SK-N-SH (cell line): ENCODE measurements at regions not wholly inside any gene's neighbourhood (a gene's known extent, or its start where the extent isn't known, plus 50 kb on each side); places are given as distances from the start of the nearest gene placed in this dataset.

Experiments used
- CTCF ChIA-PET: fragments of 300-600, 350-600 bp; formaldehyde crosslinking; extraction: SDS; loops from one replicate; lab custom pipeline; 2021; lab: Yijun Ruan, JAX
- POLR2A ChIA-PET: fragments of 350-600 bp; sonication (Branson Sonifier 250); formaldehyde crosslinking; extraction: SDS; loops from one replicate; lab custom pipeline; 2020; ENCODE audit warnings: antibody characterized with exemption, inconsistent platforms; lab: Yijun Ruan, JAX
- DNase-seq: peaks from one replicate; pipeline ENCODE4 v3.0.0; 2012
- H2AFZ ChIP-seq: fragments of 200-600 bp; sonication (generic); 2 replicates; pipeline ENCODE4 v1.8.1; 2016; ENCODE audit warnings: antibody characterized with exemption, mild to moderate bottlenecking, low read depth
- H3F3A ChIP-seq: fragments of 200-600 bp; sonication (generic); replicated peaks from 2 replicates; pipeline ENCODE3; 2016; ENCODE audit warnings: antibody characterized with exemption, mild to moderate bottlenecking; ENCODE audit not compliant: insufficient read depth
- H3K27ac ChIP-seq, 2 experiments: fragments of 200-500 bp in 1 of 2; fragments of 200-600 bp in 1 of 2; sonication (Bioruptor generic) in 1 of 2; sonication (generic), shearing (Covaris generic) in 1 of 2; 2 replicates each; pipeline versions ENCODE4 v1.5.1 to v1.6.1; 2014 to 2016; ENCODE audit warnings: low read depth in 2 of 2, inconsistent platforms in 1 of 2, low read length in 1 of 2, mild to moderate bottlenecking in 1 of 2, mixed read lengths in 1 of 2
- H3K27me3 ChIP-seq: fragments of 200-600 bp; sonication (generic), shearing (Covaris generic); 2 replicates; pipeline ENCODE4 v1.6.1; 2016; ENCODE audit warnings: mixed run types; ENCODE audit not compliant: insufficient read depth
- H3K36me3 ChIP-seq, 2 experiments: fragments of 200-500 bp in 1 of 2; fragments of 200-600 bp in 1 of 2; sonication (Bioruptor generic) in 1 of 2; sonication (generic) in 1 of 2; replicated peaks in 1 of 2; 2 replicates each; pipeline versions ENCODE3 to v1.5.1; 2014 to 2016; ENCODE audit warnings: low read length in 1 of 2, mild to moderate bottlenecking in 1 of 2; ENCODE audit not compliant: insufficient read depth in 2 of 2, control insufficient read depth in 1 of 2
- H3K4me1 ChIP-seq, 2 experiments: fragments of 200-500 bp in 1 of 2; fragments of 200-600 bp in 1 of 2; sonication (Bioruptor generic) in 1 of 2; sonication (generic), shearing (Covaris generic) in 1 of 2; 2 replicates each; pipeline versions ENCODE4 v1.5.1 to v1.6.1; 2014 to 2016; ENCODE audit warnings: low read depth in 1 of 2, low read length in 1 of 2, mixed run types in 1 of 2; ENCODE audit not compliant: insufficient read depth in 2 of 2, control insufficient read depth in 1 of 2
- H3K4me2 ChIP-seq: fragments of 200-600 bp; sonication (generic), shearing (Covaris generic); 2 replicates; pipeline ENCODE4 v1.6.1; 2017; ENCODE audit warnings: mixed run types
- H3K4me3 ChIP-seq, 2 experiments: fragments of 200-500 bp in 1 of 2; fragments of 200-600 bp in 1 of 2; sonication (Bioruptor generic) in 1 of 2; sonication (generic), shearing (Covaris generic) in 1 of 2; 2 replicates each; pipeline versions ENCODE4 v1.5.1 to v1.8.1; 2014 to 2016; ENCODE audit warnings: low read depth in 2 of 2, inconsistent platforms in 1 of 2, low read length in 1 of 2, mild to moderate bottlenecking in 1 of 2, mixed read lengths in 1 of 2, moderate library complexity in 1 of 2
- H3K79me2 ChIP-seq: fragments of 200-600 bp; sonication (generic); 2 replicates; pipeline ENCODE4 v1.8.1; 2017; ENCODE audit warnings: mild to moderate bottlenecking; ENCODE audit not compliant: insufficient read depth
- H3K9ac ChIP-seq: fragments of 200-600 bp; sonication (generic); 2 replicates; pipeline ENCODE4 v1.6.1; 2017; ENCODE audit warnings: mixed run types
- H3K9me2 ChIP-seq: fragments of 200-600 bp; sonication (generic); 2 replicates; pipeline ENCODE4 v1.6.1; 2017; ENCODE audit warnings: mixed run types
- H3K9me3 ChIP-seq: fragments of 200-600 bp; sonication (generic); 2 replicates; pipeline ENCODE4 v1.6.1; 2017; ENCODE audit warnings: mixed run types, mild to moderate bottlenecking, moderate library complexity
- H4K20me1 ChIP-seq: fragments of 200-600 bp; sonication (generic); 2 replicates; pipeline ENCODE4 v1.6.1; 2017; ENCODE audit warnings: mild to moderate bottlenecking, mixed run types; ENCODE audit not compliant: insufficient read depth
- CHD2 ChIP-seq: fragments of 150-350 bp; IDR thresholded peaks from 2 replicates; pipeline ENCODE4 v1.6.1; 2018; ENCODE audit warnings: low read length; ENCODE audit not compliant: partially characterized antibody
- FOSL2 ChIP-seq: IDR thresholded peaks from 2 replicates; pipeline ENCODE4 v1.4.0; 2012; ENCODE audit warnings: low read depth, mild to moderate bottlenecking, moderate library complexity, borderline replicate concordance
- FOXJ3 ChIP-seq: sonication (generic); formaldehyde crosslinking; IDR thresholded peaks from 2 replicates; pipeline ENCODE4 v1.5.1; 2020; ENCODE audit warnings: mild to moderate bottlenecking, missing genetic modification reagents
- GABPA ChIP-seq: IDR thresholded peaks from 2 replicates; pipeline ENCODE4 v1.4.0; 2012; ENCODE audit warnings: low read depth, mild to moderate bottlenecking
- GATA2 ChIP-seq: sonication (generic); formaldehyde crosslinking; IDR thresholded peaks from 2 replicates; pipeline ENCODE4 v1.5.0; 2020; ENCODE audit warnings: mild to moderate bottlenecking, missing genetic modification reagents
- IRF3 ChIP-seq: fragments of 150-350 bp; IDR thresholded peaks from 2 replicates; pipeline ENCODE4 v1.6.1; 2016; ENCODE audit warnings: mild to moderate bottlenecking, low read depth, low read length
- MAX ChIP-seq: IDR thresholded peaks from 2 replicates; pipeline ENCODE4 v1.4.0; 2012; ENCODE audit warnings: low read depth
- NRF1 ChIP-seq: IDR thresholded peaks from 2 replicates; pipeline ENCODE4 v1.6.1; 2012; ENCODE audit warnings: low read depth, mild to moderate bottlenecking, low read length
- POLR2AphosphoS5 ChIP-seq: IDR thresholded peaks from 2 replicates; pipeline ENCODE4 v1.6.1; 2012; ENCODE audit warnings: low read depth, low read length
- RAD21 ChIP-seq: IDR thresholded peaks from 2 replicates; pipeline ENCODE4 v1.6.1; 2012; ENCODE audit warnings: mild to moderate bottlenecking, low read length
- REST ChIP-seq: IDR thresholded peaks from 2 replicates; pipeline ENCODE4 v1.6.1; 2012; ENCODE audit warnings: mild to moderate bottlenecking, low read depth, low read length, moderate library complexity
- SIN3A ChIP-seq: IDR thresholded peaks from 2 replicates; pipeline ENCODE4 v1.6.1; 2012; ENCODE audit warnings: low read depth, mild to moderate bottlenecking, low read length, moderate library complexity, borderline replicate concordance
- SMC3 ChIP-seq: IDR thresholded peaks from 2 replicates; pipeline ENCODE4 v1.6.1; 2012; ENCODE audit warnings: low read depth, low read length, improper control_type of control experiment
- TCF12 ChIP-seq: IDR thresholded peaks from 2 replicates; pipeline ENCODE4 v1.4.0; 2012
- YY1 ChIP-seq: IDR thresholded peaks from 2 replicates; pipeline ENCODE4 v1.4.0; 2012; ENCODE audit warnings: low read depth, mild to moderate bottlenecking
- ZBTB33 ChIP-seq: IDR thresholded peaks from 2 replicates; pipeline ENCODE4 v1.4.0; 2012; ENCODE audit warnings: low read depth, borderline replicate concordance
- WGBS: methylation state at CpG from one replicate; pipeline ENCODE4 v1.1.6; 2017; ENCODE audit warnings: low lambda C conversion rate; 5-methylcytosine and 5-hydroxymethylcytosine counted together

- H3F3A ChIP-seq = no peaks in the 10 kb centered on the region
- CTCF ChIA-PET = no interaction called here
- 24% methylated on average over 2 of the region's 2 CpGs for WGBS
- H3K9me3 ChIP-seq = no peaks in the 10 kb centered on the region
- no peaks in the 10 kb centered on the region for H3K4me1 ChIP-seq
- POLR2A ChIA-PET = no interaction called here
- no peak for TF ChIP-seq IRF3
- TF ChIP-seq YY1 = no peak
- TF ChIP-seq FOXJ3 (CRISPR knock-in tag) = no peak
- no peak for TF ChIP-seq TCF12
- no peak for TF ChIP-seq SIN3A
- no peak for TF ChIP-seq CHD2
- no peak for TF ChIP-seq REST
- TF ChIP-seq GATA2 (CRISPR knock-in tag) = no peak
- no peak for TF ChIP-seq MAX
- no peak for TF ChIP-seq SMC3
- TF ChIP-seq NRF1 = no peak
- TF ChIP-seq GABPA = no peak
- no peak for TF ChIP-seq RAD21
- TF ChIP-seq ZBTB33 = no peak
- TF ChIP-seq FOSL2 = no peak
- TF ChIP-seq POLR2AphosphoS5 = no peak
- TF ChIP-seq, all 33 proteins: peak for 0
- Histone ChIP-seq H3K4me3 (no peak overlapping the region), H3K27me3 (no peaks in the 10 kb centered on the region; the same call in 1 of the 2 replicates), H3K9ac (no peak overlapping the region), H2AFZ (no peak overlapping the region), H3K4me2 (no peak overlapping the region), H3K27ac (no peak overlapping the region), H4K20me1 (no peaks in the 10 kb centered on the region), H3K79me2 (no peaks in the 10 kb centered on the region), H3K36me3 (no peaks in the 10 kb centered on the region), H3K9me2 (no peaks in the 10 kb centered on the region)
- no peak for DNase-seq
Measured at GRCh38 chrX:130497531-130497930, 95.7 kb downstream of the RBMX2 start.
